CD4-positive, alpha-beta T cell (primary cell): ENCODE measurements at regions not wholly inside any gene's neighbourhood (a gene's known extent, or its start where the extent isn't known, plus 50 kb on each side); places are given as distances from the start of the nearest gene placed in this dataset.
"Not testable (repeated sequence)": the region's sequence is repeated elsewhere in the genome, so short reads cannot be mapped to it uniquely, and the experiment has no call there.

ENCODE experiments used
- ATAC-seq: fragments of 200-7000 bp; cut with Tn5 transposase; one replicate; pipeline ENCODE4 v1.10.0; 2022; ENCODE audit warnings: mild to moderate bottlenecking; ENCODE audit not compliant: poor library complexity
- CTCF ChIA-PET: fragments of 350-600 bp; sonication (Branson Sonifier 250); formaldehyde crosslinking; loops from one replicate; lab custom pipeline; 2021; ENCODE audit warnings: antibody characterized with exemption, inconsistent platforms; lab: Charles Lee
- POLR2A ChIA-PET: fragments of 350-600 bp; sonication (Branson Sonifier 250); formaldehyde crosslinking; loops from one replicate; lab custom pipeline; 2021; ENCODE audit warnings: antibody characterized with exemption, inconsistent platforms; lab: Charles Lee
- DNase-seq, 14 experiments: peaks; one replicate each; pipeline ENCODE4 v3.0.0-alpha.2; 2013 to 2020; ENCODE audit warnings: mixed read lengths in 2 of 14
- H3K27ac ChIP-seq, 2 donors: one replicate each; pipeline versions ENCODE4 v1.5.1 to v1.7.0; 2013; ENCODE audit warnings: low read length in 2 of 2, low read depth in 1 of 2, mild to moderate bottlenecking in 1 of 2
- H3K27me3 ChIP-seq, 2 experiments: 1 replicate in 1 of 2; 2 replicates in 1 of 2; pipeline versions ENCODE4 v1.6.1 to v1.7.0; 2013; ENCODE audit warnings: low read length in 2 of 2, control low read depth in 1 of 2, mild to moderate bottlenecking in 1 of 2, moderate library complexity in 1 of 2; ENCODE audit not compliant: insufficient read depth in 2 of 2, control insufficient read depth in 1 of 2
- H3K36me3 ChIP-seq: one replicate; pipeline ENCODE4 v1.6.1; 2013; ENCODE audit warnings: low read length, control low read depth; ENCODE audit not compliant: insufficient read depth
- H3K4me1 ChIP-seq: one replicate; pipeline ENCODE4 v1.6.1; 2013; ENCODE audit warnings: low read length, control low read depth; ENCODE audit not compliant: insufficient read depth
- H3K4me3 ChIP-seq: one replicate; pipeline ENCODE4 v1.5.1; 2013; ENCODE audit warnings: mild to moderate bottlenecking, low read length, moderate library complexity
- H3K9me3 ChIP-seq, 2 experiments: 1 replicate in 1 of 2; 2 replicates in 1 of 2; pipeline versions ENCODE4 v1.6.1 to v1.7.0; 2013; ENCODE audit warnings: low read length in 2 of 2, mild to moderate bottlenecking in 2 of 2, control low read depth in 1 of 2, moderate library complexity in 1 of 2; ENCODE audit not compliant: control insufficient read depth in 1 of 2, insufficient read depth in 1 of 2
- H3K27ac Mint-ChIP-seq: one replicate; pipeline ENCODE4 v1.8.0; 2020; ENCODE audit warnings: mixed read lengths
- H3K27me3 Mint-ChIP-seq: one replicate; pipeline ENCODE4 v1.8.0; 2021; ENCODE audit warnings: mixed read lengths
- H3K36me3 Mint-ChIP-seq: one replicate; pipeline ENCODE4 v1.8.0; 2021; ENCODE audit warnings: low read depth, mixed read lengths
- H3K4me1 Mint-ChIP-seq: one replicate; pipeline ENCODE4 v1.8.0; 2021; ENCODE audit warnings: low read depth, mixed read lengths
- H3K4me3 Mint-ChIP-seq: one replicate; pipeline ENCODE4 v1.8.0; 2020; ENCODE audit warnings: mild to moderate bottlenecking, mixed read lengths
- H3K9me3 Mint-ChIP-seq: one replicate; pipeline ENCODE4 v1.8.0; 2020; ENCODE audit warnings: mixed read lengths
- intact Hi-C, 2 experiments: fragments of 100-400 bp; cut with DNase I in 1 of 2; cut with micrococcal nuclease in 1 of 2; formaldehyde crosslinking; loops; one replicate each; pipeline versions ENCODE4 v1.15.1 to v1.9.0; 2023 to 2025; cut with DNase I, micrococcal nuclease
- TF ChIP-seq, protein P1 (sequence below): fragments of 200-600 bp; IDR thresholded peaks from one replicate; pipeline ENCODE4 v1.8.0; 2022; ENCODE audit warnings: antibody characterized with exemption, mild to moderate bottlenecking

DNA sequence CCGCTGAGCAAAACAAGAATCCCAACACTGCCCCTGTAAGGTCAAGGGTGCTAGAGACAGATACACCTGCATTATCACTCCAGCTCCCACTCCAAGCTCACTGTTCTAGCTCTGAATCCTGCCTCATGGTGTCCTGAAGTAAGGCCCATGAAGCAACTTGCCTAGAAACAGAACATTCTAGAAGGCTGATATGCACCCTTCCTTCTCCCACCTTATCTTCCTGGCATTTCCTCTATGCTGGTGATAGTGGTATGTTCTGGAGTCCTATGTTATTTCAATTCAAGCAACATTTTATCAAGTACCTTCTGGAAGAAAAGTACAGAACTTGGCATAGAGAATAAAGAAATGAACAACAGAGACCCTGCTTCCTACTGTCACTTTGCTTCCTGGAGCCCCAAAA lies 317.1 kb upstream of the KAZN start:
- H3K27ac Mint-ChIP-seq: no peak overlapping the region
- no peaks in the 10 kb centered on the region for H3K9me3 Mint-ChIP-seq
- TF ChIP-seq, protein P1, sequence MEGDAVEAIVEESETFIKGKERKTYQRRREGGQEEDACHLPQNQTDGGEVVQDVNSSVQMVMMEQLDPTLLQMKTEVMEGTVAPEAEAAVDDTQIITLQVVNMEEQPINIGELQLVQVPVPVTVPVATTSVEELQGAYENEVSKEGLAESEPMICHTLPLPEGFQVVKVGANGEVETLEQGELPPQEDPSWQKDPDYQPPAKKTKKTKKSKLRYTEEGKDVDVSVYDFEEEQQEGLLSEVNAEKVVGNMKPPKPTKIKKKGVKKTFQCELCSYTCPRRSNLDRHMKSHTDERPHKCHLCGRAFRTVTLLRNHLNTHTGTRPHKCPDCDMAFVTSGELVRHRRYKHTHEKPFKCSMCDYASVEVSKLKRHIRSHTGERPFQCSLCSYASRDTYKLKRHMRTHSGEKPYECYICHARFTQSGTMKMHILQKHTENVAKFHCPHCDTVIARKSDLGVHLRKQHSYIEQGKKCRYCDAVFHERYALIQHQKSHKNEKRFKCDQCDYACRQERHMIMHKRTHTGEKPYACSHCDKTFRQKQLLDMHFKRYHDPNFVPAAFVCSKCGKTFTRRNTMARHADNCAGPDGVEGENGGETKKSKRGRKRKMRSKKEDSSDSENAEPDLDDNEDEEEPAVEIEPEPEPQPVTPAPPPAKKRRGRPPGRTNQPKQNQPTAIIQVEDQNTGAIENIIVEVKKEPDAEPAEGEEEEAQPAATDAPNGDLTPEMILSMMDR: no peak
- Histone ChIP-seq H3K27me3 (no peaks in the 10 kb centered on the region), H3K4me3 (no peak overlapping the region), H3K36me3 (no peaks in the 10 kb centered on the region), H3K27ac (no peak overlapping the region), H3K9me3 (no peaks in the 10 kb centered on the region), H3K4me1 (no peaks in the 10 kb centered on the region)
- intact Hi-C loops: no loop called here
- no peaks in the 10 kb centered on the region for H3K27me3 Mint-ChIP-seq
- no peak for DNase-seq
- POLR2A ChIA-PET: no interaction called here
- H3K4me1 Mint-ChIP-seq: no peaks in the 10 kb centered on the region
- CTCF ChIA-PET: no interaction called here
- no peak for ATAC-seq
- H3K4me3 Mint-ChIP-seq: no peak overlapping the region
- no peaks in the 10 kb centered on the region for H3K36me3 Mint-ChIP-seq

DNA sequence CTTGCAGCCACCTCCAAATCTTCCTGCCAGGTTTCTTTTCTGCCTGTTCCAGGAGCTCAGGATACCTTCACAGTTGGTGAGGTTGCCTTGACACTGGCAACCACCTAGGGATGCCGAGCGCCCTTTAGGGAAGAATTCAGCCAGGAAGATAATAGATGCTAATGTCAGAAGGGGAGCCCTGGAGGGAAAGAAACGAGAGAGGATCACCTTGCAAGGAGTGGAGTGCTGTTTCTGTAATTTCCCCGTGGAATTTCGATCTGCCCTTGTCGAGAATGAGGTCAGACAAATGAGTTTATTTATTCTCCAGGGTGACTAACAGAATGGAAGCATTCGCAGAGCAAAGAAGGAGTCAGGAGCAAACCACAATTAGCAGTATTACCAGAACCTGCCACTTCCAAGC lies 315.8 kb upstream of the KAZN start:
- no peaks in the 10 kb centered on the region for H3K27me3 Mint-ChIP-seq
- no peaks in the 10 kb centered on the region for H3K36me3 Mint-ChIP-seq
- Histone ChIP-seq H3K27me3 (no peaks in the 10 kb centered on the region), H3K36me3 (no peaks in the 10 kb centered on the region), H3K9me3 (no peaks in the 10 kb centered on the region), H3K4me3 (no peak overlapping the region), H3K27ac (no peak overlapping the region), H3K4me1 (no peaks in the 10 kb centered on the region)
- no peaks in the 10 kb centered on the region for H3K4me1 Mint-ChIP-seq
- TF ChIP-seq, protein P1: no peak
- intact Hi-C loops: no loop called here
- H3K9me3 Mint-ChIP-seq: no peaks in the 10 kb centered on the region
- DNase-seq (no peak), ATAC-seq (no peak)
- H3K4me3 Mint-ChIP-seq: no peak overlapping the region
- H3K27ac Mint-ChIP-seq: no peak overlapping the region
- POLR2A ChIA-PET: no interaction called here
- CTCF ChIA-PET: no interaction called here

DNA sequence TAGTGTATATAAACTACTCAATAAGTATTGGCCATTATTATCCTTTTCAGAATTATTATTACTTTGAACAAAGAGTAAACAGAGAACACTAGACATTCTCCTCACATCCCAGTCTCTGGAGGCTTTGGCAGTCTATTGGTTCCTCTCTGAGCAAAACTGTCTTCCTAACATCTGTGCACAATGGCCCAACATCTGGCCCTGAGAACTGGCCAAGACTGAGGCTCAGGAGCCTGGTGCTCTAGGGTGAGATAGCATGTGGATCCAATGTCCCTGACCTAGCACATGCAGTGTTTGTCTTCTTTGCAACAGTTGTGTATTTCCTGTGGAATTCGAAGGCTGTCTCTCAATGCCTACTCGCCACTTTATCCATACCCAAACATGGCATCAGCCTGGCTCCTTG lies 313.2 kb upstream of the KAZN start:
- TF ChIP-seq, protein P1: no peak
- intact Hi-C loops: no loop called here
- DNase-seq (no peak), ATAC-seq (no peak)
- ChIA-PET CTCF (interaction anchor here (0.8 kb wide), 1 partner anchor 17 kb away, joined by 3 read pairs; no protein-coding TSS in a partner anchor), POLR2A (no interaction called here)
- Histone ChIP-seq H3K4me3 (no peak overlapping the region), H3K4me1 (no peaks in the 10 kb centered on the region), H3K27ac (no peak overlapping the region), H3K9me3 (no peaks in the 10 kb centered on the region), H3K27me3 (no peaks in the 10 kb centered on the region), H3K36me3 (no peaks in the 10 kb centered on the region)
- Mint-ChIP-seq H3K4me3 (no peak overlapping the region), H3K36me3 (no peaks in the 10 kb centered on the region), H3K27ac (no peak overlapping the region), H3K9me3 (no peaks in the 10 kb centered on the region), H3K4me1 (no peaks in the 10 kb centered on the region), H3K27me3 (no peaks in the 10 kb centered on the region)

DNA sequence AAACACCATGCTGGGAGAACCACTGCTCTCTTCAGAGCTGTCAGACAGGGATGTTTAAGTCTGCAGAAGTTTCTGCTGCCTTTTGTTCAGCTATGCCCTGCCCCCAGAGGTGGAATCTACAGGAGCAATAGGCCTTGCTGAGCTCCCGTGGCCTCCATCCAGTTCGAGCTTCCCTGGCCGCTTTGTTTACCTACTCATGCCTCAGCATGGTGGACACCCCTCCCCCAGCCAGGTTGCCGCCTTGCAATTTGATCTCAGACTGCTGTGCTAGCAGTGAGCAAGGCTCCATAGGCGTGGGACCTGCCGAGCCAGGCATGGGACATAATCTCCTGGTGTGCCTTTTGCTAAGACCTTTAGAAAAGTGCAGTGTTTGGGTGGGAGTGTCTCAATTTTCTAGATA lies 307.3 kb upstream of the KAZN start:
- POLR2A ChIA-PET, H3K4me3 ChIP-seq, H3K36me3 Mint-ChIP-seq, H3K4me3 Mint-ChIP-seq, H3K9me3 Mint-ChIP-seq, intact Hi-C loops, CTCF ChIA-PET, H3K36me3 ChIP-seq, H3K27me3 ChIP-seq, H3K27ac Mint-ChIP-seq, H3K9me3 ChIP-seq, H3K4me1 Mint-ChIP-seq, DNase-seq, H3K4me1 ChIP-seq, H3K27ac ChIP-seq, ATAC-seq: not testable (repeated sequence)
- peaks cover 17% of the 10 kb centered on the region for H3K27me3 Mint-ChIP-seq
